Astrocyte (in vitro differentiated cells and primary cell): ENCODE measurements at regions not wholly inside any gene's neighbourhood (a gene's known extent, or its start where the extent isn't known, plus 50 kb on each side); places are given as distances from the start of the nearest gene placed in this dataset.

Experiments
- EZH2 ChIP-seq: IDR thresholded peaks from 2 replicates; pipeline ENCODE4 v1.6.1; 2012; ENCODE audit warnings: mild to moderate bottlenecking, low read length, inconsistent platforms; ENCODE audit not compliant: insufficient read depth
- TF ChIP-seq, protein P1 (sequence below): IDR thresholded peaks from 2 replicates; pipeline ENCODE4 v1.5.1; 2011; ENCODE audit warnings: low read depth, mild to moderate bottlenecking, inconsistent platforms, low read length, moderate library complexity; ENCODE audit not compliant: insufficient read depth

DNA sequence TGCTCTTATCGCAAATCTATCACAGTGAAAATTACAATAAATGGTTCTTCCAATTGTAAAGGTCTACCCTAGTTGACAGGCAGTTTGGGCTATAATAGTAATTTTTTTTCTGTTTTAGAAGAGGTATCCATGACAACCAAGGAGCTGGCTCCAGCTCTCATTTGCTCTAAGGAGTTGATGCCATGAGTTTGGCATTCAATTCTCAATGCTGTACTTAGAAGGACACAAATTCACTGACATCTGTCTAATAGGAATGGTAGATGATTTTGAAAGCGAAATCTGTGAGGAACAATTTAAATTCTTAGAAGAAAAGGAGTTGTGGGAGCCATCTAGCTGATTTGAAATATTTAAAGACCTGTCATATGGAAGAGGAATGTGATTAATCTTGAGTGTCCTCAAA, 203.6 kb upstream of the DAB2 start:
- TF ChIP-seq, protein P1, sequence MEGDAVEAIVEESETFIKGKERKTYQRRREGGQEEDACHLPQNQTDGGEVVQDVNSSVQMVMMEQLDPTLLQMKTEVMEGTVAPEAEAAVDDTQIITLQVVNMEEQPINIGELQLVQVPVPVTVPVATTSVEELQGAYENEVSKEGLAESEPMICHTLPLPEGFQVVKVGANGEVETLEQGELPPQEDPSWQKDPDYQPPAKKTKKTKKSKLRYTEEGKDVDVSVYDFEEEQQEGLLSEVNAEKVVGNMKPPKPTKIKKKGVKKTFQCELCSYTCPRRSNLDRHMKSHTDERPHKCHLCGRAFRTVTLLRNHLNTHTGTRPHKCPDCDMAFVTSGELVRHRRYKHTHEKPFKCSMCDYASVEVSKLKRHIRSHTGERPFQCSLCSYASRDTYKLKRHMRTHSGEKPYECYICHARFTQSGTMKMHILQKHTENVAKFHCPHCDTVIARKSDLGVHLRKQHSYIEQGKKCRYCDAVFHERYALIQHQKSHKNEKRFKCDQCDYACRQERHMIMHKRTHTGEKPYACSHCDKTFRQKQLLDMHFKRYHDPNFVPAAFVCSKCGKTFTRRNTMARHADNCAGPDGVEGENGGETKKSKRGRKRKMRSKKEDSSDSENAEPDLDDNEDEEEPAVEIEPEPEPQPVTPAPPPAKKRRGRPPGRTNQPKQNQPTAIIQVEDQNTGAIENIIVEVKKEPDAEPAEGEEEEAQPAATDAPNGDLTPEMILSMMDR = no peak
- TF ChIP-seq EZH2 = no peak
